Right atrium auricular region (tissue), 2 donors: ENCODE measurements at regions not wholly inside any gene's neighbourhood (a gene's known extent, or its start where the extent isn't known, plus 50 kb on each side); places are given as distances from the start of the nearest gene placed in this dataset.
"Not testable (repeated sequence)": the region's sequence is repeated elsewhere in the genome, so short reads cannot be mapped to it uniquely, and the experiment has no call there.

Source experiments
- DNase-seq: peaks from one replicate; pipeline ENCODE4 v3.0.0-alpha.2; 2019; ENCODE audit warnings: low spot score
- H3K27ac ChIP-seq, 2 donors: fragments of 200-600 bp; sonication (generic); 1 replicate in 1 of 2; 2 replicates in 1 of 2; pipeline ENCODE4 v1.5.1; 2016 to 2019
- H3K27me3 ChIP-seq, 2 donors: fragments of 200-600 bp; sonication (generic); one replicate each; pipeline versions ENCODE4 v1.5.1 to v1.6.0; 2017 to 2019
- H3K36me3 ChIP-seq: fragments of 200-600 bp; sonication (generic); one replicate; pipeline ENCODE4 v1.5.1; 2016
- H3K4me1 ChIP-seq, 2 donors: fragments of 200-600 bp; sonication (generic); one replicate each; pipeline versions ENCODE4 v1.5.1 to v1.6.0; 2017 to 2019
- H3K4me3 ChIP-seq, 2 donors: fragments of 200-600 bp; sonication (generic); 1 replicate in 1 of 2; 2 replicates in 1 of 2; pipeline ENCODE4 v1.5.1; 2017 to 2019; ENCODE audit warnings: mild to moderate bottlenecking in 1 of 2, moderate library complexity in 1 of 2
- H3K9me3 ChIP-seq, 2 donors: fragments of 200-600 bp; sonication (generic); one replicate each; pipeline ENCODE4 v1.5.1; 2019
- TF ChIP-seq, protein P1 (sequence below), 2 donors: fragments of 200-600 bp; sonication (generic); IDR thresholded peaks; one replicate each; pipeline ENCODE4 v1.5.1; 2019; ENCODE audit warnings: antibody characterized with exemption in 2 of 2

GRCh38 chr6:100209323-100210136, 215.5 kb upstream of the MCHR2 start:
- H3K9me3 ChIP-seq, result no peaks in the 10 kb centered on the region
- H3K27me3 ChIP-seq, result no peaks in the 10 kb centered on the region
- DNase-seq, result no peak
- H3K4me1 ChIP-seq, result no peaks in the 10 kb centered on the region
- no peak overlapping the region for H3K4me3 ChIP-seq
- TF ChIP-seq, protein P1, sequence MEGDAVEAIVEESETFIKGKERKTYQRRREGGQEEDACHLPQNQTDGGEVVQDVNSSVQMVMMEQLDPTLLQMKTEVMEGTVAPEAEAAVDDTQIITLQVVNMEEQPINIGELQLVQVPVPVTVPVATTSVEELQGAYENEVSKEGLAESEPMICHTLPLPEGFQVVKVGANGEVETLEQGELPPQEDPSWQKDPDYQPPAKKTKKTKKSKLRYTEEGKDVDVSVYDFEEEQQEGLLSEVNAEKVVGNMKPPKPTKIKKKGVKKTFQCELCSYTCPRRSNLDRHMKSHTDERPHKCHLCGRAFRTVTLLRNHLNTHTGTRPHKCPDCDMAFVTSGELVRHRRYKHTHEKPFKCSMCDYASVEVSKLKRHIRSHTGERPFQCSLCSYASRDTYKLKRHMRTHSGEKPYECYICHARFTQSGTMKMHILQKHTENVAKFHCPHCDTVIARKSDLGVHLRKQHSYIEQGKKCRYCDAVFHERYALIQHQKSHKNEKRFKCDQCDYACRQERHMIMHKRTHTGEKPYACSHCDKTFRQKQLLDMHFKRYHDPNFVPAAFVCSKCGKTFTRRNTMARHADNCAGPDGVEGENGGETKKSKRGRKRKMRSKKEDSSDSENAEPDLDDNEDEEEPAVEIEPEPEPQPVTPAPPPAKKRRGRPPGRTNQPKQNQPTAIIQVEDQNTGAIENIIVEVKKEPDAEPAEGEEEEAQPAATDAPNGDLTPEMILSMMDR (IDR thresholded peaks at IDR 0.05), result no peak
- H3K27ac ChIP-seq, result no peak overlapping the region
- no peaks in the 10 kb centered on the region for H3K36me3 ChIP-seq

DNA sequence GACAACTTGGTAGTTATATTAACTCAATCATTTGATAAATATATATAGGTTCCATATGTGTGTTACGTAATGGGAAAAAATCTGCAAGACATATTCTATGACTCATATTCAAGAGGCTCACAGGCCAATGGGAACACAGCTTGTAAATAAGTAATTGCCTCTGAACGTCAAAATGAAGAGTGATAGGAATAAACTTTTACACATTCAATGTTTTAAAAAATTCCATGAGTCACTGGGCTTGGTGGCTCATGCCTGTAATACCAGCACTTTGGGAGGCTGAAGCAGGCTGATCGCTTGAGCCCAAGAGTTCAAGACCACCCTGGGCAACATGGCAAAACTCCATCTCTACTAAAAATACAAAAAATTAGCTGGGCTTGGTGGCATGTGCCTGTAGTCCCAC, 209.4 kb upstream of the MCHR2 start:
- TF ChIP-seq, protein P1 (IDR thresholded peaks at IDR 0.05), result no peak
- Histone ChIP-seq H3K4me1 (no peaks in the 10 kb centered on the region), H3K27ac (no peak overlapping the region), H3K36me3 (no peaks in the 10 kb centered on the region), H3K27me3 (no peaks in the 10 kb centered on the region), H3K9me3 (no peaks in the 10 kb centered on the region), H3K4me3 (no peak overlapping the region)
- DNase-seq, result no peak

DNA sequence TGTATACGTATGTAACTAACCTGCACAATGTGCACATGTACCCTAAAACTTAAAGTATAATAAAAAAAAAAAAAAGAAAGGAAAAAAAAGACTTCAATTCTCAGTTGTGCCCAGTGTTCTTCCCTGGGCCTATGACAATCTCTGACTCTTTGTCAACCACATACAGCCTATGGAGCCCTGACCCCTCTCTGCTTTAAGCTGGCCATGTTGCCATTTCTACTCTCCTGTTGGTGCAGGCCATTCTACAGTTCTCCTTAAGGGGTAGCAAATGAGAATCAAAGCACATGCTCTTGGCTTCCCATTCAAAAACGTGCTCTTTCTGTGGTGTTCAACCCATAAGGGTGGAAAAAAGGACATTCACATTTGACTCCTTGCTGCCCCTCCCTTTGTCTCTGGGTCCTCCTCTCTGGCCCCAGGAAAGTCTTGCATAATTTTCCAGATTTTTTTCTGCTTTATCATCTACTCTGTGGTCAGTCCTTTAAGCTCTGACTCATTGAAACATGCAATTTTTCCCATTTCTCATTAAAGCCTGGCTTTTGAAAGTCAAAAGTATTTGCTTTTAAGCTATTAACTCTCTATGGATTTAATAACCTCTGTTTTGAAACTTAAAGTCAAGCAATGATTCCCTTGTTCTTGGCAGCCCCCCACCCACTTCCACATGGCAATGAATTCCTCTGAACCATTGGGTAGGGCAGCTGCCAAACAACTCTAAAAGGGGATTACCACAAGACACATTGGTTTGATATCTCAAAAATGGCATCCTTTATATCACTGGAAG, 208.6 kb upstream of the MCHR2 start:
- H3K27me3 ChIP-seq, result no peaks in the 10 kb centered on the region
- no peak overlapping the region for H3K27ac ChIP-seq
- no peaks in the 10 kb centered on the region for H3K36me3 ChIP-seq
- no peak overlapping the region for H3K4me3 ChIP-seq
- no peak for DNase-seq
- H3K9me3 ChIP-seq, result no peaks in the 10 kb centered on the region
- TF ChIP-seq, protein P1 (IDR thresholded peaks at IDR 0.05), result no peak
- H3K4me1 ChIP-seq, result no peaks in the 10 kb centered on the region

GRCh38 chr6:100196214-100196982, 202.4 kb upstream of the MCHR2 start:
- H3K36me3 ChIP-seq, result not testable (repeated sequence)

GRCh38 chr6:100195244-100195643, 201.2 kb upstream of the MCHR2 start:
- H3K4me1 ChIP-seq, H3K4me3 ChIP-seq, H3K27me3 ChIP-seq, H3K27ac ChIP-seq, DNase-seq, H3K36me3 ChIP-seq, H3K9me3 ChIP-seq: not testable (repeated sequence)

More at GRCh38 chr6:100196214-100196982, 202.4 kb upstream of the MCHR2 start:
- not testable (repeated sequence) for DNase-seq, H3K4me1 ChIP-seq, H3K27me3 ChIP-seq, H3K27ac ChIP-seq, H3K9me3 ChIP-seq, H3K4me3 ChIP-seq

GRCh38 chr6:100194535-100194934, 200.5 kb upstream of the MCHR2 start:
- Histone ChIP-seq H3K9me3 (no peaks in the 10 kb centered on the region), H3K4me1 (no peaks in the 10 kb centered on the region), H3K27me3 (no peaks in the 10 kb centered on the region), H3K4me3 (no peak overlapping the region), H3K27ac (no peak overlapping the region), H3K36me3 (no peaks in the 10 kb centered on the region)
- DNase-seq, result no peak
- TF ChIP-seq, protein P1 (IDR thresholded peaks at IDR 0.05), result no peak
